OCI-LY1 (cell line): ENCODE measurements at regions not wholly inside any gene's neighbourhood (a gene's known extent, or its start where the extent isn't known, plus 50 kb on each side); places are given as distances from the start of the nearest gene placed in this dataset.

ENCODE experiments used
- H2AFZ ChIP-seq: fragments of 200-600 bp; sonication (generic), shearing (Covaris generic); 2 replicates; pipeline ENCODE4 v1.6.0; 2014; ENCODE audit warnings: antibody characterized with exemption, mild to moderate bottlenecking, low read length
- H3F3A ChIP-seq: fragments of 200-600 bp; sonication (generic), shearing (Covaris generic); 2 replicates; pipeline ENCODE4 v1.6.0; 2014; ENCODE audit warnings: mild to moderate bottlenecking, antibody characterized with exemption, low read length, moderate library complexity; ENCODE audit not compliant: insufficient read depth
- H3K27ac ChIP-seq: fragments of 200-600 bp; sonication (generic); 2 replicates; pipeline ENCODE4 v1.5.1; 2014; ENCODE audit warnings: low read length, mixed run types, mild to moderate bottlenecking, low read depth; ENCODE audit not compliant: poor library complexity, severe bottlenecking
- H3K27me3 ChIP-seq: fragments of 200-600 bp; sonication (generic); 2 replicates; pipeline ENCODE4 v1.6.0; 2014; ENCODE audit warnings: antibody characterized with exemption, mild to moderate bottlenecking, low read length, moderate library complexity; ENCODE audit not compliant: insufficient read depth
- H3K36me3 ChIP-seq: fragments of 200-600 bp; sonication (generic); 2 replicates; pipeline ENCODE4 v1.6.1; 2014; ENCODE audit warnings: mild to moderate bottlenecking, antibody characterized with exemption, low read length, moderate library complexity, mixed read lengths; ENCODE audit not compliant: insufficient read depth
- H3K4me1 ChIP-seq: fragments of 200-600 bp; sonication (generic); 2 replicates; pipeline ENCODE4 v1.5.1; 2014; ENCODE audit warnings: mild to moderate bottlenecking, low read length, moderate library complexity; ENCODE audit not compliant: insufficient read depth, severe bottlenecking
- H3K4me2 ChIP-seq: fragments of 200-600 bp; sonication (generic), shearing (Covaris generic); 2 replicates; pipeline ENCODE4 v1.6.1; 2014; ENCODE audit warnings: low read length
- H3K4me3 ChIP-seq: fragments of 200-600 bp; sonication (generic); 2 replicates; pipeline ENCODE4 v1.5.1; 2014; ENCODE audit warnings: low read length, low read depth, mild to moderate bottlenecking, mixed read lengths; ENCODE audit not compliant: poor library complexity, severe bottlenecking
- H3K79me2 ChIP-seq: fragments of 200-600 bp; shearing (Covaris generic); 2 replicates; pipeline ENCODE4 v1.6.1; 2016; ENCODE audit warnings: mixed run types, low read length, mixed read lengths; ENCODE audit not compliant: insufficient read depth
- H3K9ac ChIP-seq: fragments of 200-600 bp; sonication (generic), shearing (Covaris generic); 2 replicates; pipeline ENCODE4 v1.6.1; 2014; ENCODE audit warnings: mild to moderate bottlenecking, low read length, mixed read lengths
- H3K9me2 ChIP-seq: fragments of 200-600 bp; sonication (generic), shearing (Covaris generic); 2 replicates; pipeline ENCODE4 v1.6.1; 2014; ENCODE audit warnings: low read depth, mild to moderate bottlenecking, low read length, mixed read lengths
- H3K9me3 ChIP-seq: fragments of 200-600 bp; shearing (Covaris generic); 2 replicates; pipeline ENCODE4 v1.6.1; 2014; ENCODE audit warnings: low read length, mixed read lengths
- H4K20me1 ChIP-seq: fragments of 200-600 bp; sonication (generic), shearing (Covaris generic); 2 replicates; pipeline ENCODE4 v1.6.0; 2016; ENCODE audit warnings: mild to moderate bottlenecking, low read length; ENCODE audit not compliant: insufficient read depth
- CTCF ChIP-seq: fragments of 200-600 bp; sonication (generic), shearing (Covaris generic); IDR thresholded peaks from 2 replicates; pipeline ENCODE4 v1.5.1; 2017; ENCODE audit warnings: mild to moderate bottlenecking, antibody characterized with exemption, low read length, moderate library complexity, mixed read lengths
- EZH2 ChIP-seq: fragments of 200-600 bp; sonication (generic), shearing (Covaris generic); IDR thresholded peaks from 2 replicates; pipeline ENCODE4 v1.8.0; 2017; ENCODE audit warnings: borderline replicate concordance, mixed run types, mild to moderate bottlenecking, antibody characterized with exemption, low read length, moderate library complexity, mixed read lengths

- Histone ChIP-seq H3K36me3 (no peaks in the 10 kb centered on the region), H3K9me3 (no peaks in the 10 kb centered on the region), H2AFZ (no peak overlapping the region), H3K27ac (no peak overlapping the region), H3F3A (no peaks in the 10 kb centered on the region), H3K9me2 (no peaks in the 10 kb centered on the region), H3K27me3 (no peaks in the 10 kb centered on the region), H3K4me3 (no peak overlapping the region), H3K4me2 (no peak overlapping the region), H3K79me2 (no peaks in the 10 kb centered on the region), H4K20me1 (no peaks in the 10 kb centered on the region), H3K9ac (no peak overlapping the region), H3K4me1 (no peaks in the 10 kb centered on the region)
- TF ChIP-seq CTCF: no peak
- no peak for TF ChIP-seq EZH2
Observed at GRCh38 chr6:14269436-14269835, 151.9 kb downstream of the CD83 start.

- H3K4me3 ChIP-seq: no peak overlapping the region
- H3K9me2 ChIP-seq: no peaks in the 10 kb centered on the region
- no peak overlapping the region for H2AFZ ChIP-seq
- H3K27me3 ChIP-seq: no peaks in the 10 kb centered on the region
- no peaks in the 10 kb centered on the region for H4K20me1 ChIP-seq
- no peaks in the 10 kb centered on the region for H3K9me3 ChIP-seq
- no peaks in the 10 kb centered on the region for H3F3A ChIP-seq
- H3K27ac ChIP-seq: no peak overlapping the region
- no peaks in the 10 kb centered on the region for H3K79me2 ChIP-seq
- no peak overlapping the region for H3K9ac ChIP-seq
- no peak overlapping the region for H3K4me2 ChIP-seq
- H3K36me3 ChIP-seq: no peaks in the 10 kb centered on the region
- no peak for TF ChIP-seq CTCF
- no peaks in the 10 kb centered on the region for H3K4me1 ChIP-seq
Observed at GRCh38 chr6:14270142-14270893, 152.7 kb downstream of the CD83 start.

GRCh38 chr6:14270925-14271788 lies 153.6 kb downstream of the CD83 start:
- Histone ChIP-seq H3K4me1 (no peaks in the 10 kb centered on the region), H3K27me3 (no peaks in the 10 kb centered on the region), H3K9ac (no peak overlapping the region), H3K27ac (no peak overlapping the region), H3K36me3 (no peaks in the 10 kb centered on the region), H4K20me1 (no peaks in the 10 kb centered on the region), H3K9me2 (no peaks in the 10 kb centered on the region), H2AFZ (no peak overlapping the region), H3K79me2 (no peaks in the 10 kb centered on the region), H3K9me3 (no peaks in the 10 kb centered on the region), H3F3A (no peaks in the 10 kb centered on the region), H3K4me3 (no peak overlapping the region), H3K4me2 (no peak overlapping the region)
- TF ChIP-seq EZH2 (no peak), CTCF (no peak)
